Breast epithelium (tissue), 3 donors: ENCODE measurements at regions not wholly inside any gene's neighbourhood (a gene's known extent, or its start where the extent isn't known, plus 50 kb on each side); places are given as distances from the start of the nearest gene placed in this dataset.

Experiments used
- POLR2AphosphoS5 ChIP-seq, 3 donors: sonication (generic); formaldehyde crosslinking; IDR thresholded peaks; one replicate each; pipeline ENCODE4 v1.6.1; 2017; ENCODE audit warnings: antibody characterized with exemption in 3 of 3
- TF ChIP-seq, protein P1 (sequence below), 3 donors: fragments of 450-650 bp; IDR thresholded peaks; one replicate each; pipeline ENCODE4 v1.5.1; 2016 to 2017; ENCODE audit warnings: antibody characterized with exemption in 3 of 3, mild to moderate bottlenecking in 3 of 3, moderate library complexity in 3 of 3

DNA sequence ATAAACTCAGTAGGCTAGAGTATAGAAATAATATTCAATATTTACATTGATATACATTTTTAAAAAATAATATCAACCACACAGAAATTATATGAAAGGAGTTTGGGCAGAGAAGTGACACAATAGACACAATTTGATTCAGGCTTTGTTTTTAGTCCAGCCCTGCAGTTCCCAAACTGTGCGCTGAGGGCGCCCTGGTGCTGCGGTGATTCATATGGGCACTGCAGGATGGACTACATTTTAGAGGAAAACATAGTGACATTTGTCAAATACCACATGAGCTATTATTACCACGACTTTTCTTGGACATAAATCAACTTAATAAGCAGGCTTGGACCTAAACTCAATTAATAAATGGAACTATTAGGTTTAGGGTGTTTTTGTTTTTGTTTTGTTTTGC, 364.3 kb upstream of the ID4 start:
- TF ChIP-seq, protein P1, sequence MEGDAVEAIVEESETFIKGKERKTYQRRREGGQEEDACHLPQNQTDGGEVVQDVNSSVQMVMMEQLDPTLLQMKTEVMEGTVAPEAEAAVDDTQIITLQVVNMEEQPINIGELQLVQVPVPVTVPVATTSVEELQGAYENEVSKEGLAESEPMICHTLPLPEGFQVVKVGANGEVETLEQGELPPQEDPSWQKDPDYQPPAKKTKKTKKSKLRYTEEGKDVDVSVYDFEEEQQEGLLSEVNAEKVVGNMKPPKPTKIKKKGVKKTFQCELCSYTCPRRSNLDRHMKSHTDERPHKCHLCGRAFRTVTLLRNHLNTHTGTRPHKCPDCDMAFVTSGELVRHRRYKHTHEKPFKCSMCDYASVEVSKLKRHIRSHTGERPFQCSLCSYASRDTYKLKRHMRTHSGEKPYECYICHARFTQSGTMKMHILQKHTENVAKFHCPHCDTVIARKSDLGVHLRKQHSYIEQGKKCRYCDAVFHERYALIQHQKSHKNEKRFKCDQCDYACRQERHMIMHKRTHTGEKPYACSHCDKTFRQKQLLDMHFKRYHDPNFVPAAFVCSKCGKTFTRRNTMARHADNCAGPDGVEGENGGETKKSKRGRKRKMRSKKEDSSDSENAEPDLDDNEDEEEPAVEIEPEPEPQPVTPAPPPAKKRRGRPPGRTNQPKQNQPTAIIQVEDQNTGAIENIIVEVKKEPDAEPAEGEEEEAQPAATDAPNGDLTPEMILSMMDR (IDR thresholded peaks at IDR 0.05): no peak
- no peak for TF ChIP-seq POLR2AphosphoS5 (IDR thresholded peaks at IDR 0.05)
